K562 (cell line): ENCODE measurements at regions not wholly inside any gene's neighbourhood (a gene's known extent, or its start where the extent isn't known, plus 50 kb on each side); places are given as distances from the start of the nearest gene placed in this dataset.

Experiments used
- ATAC-seq: fragments of 200-7000 bp; cut with Tn5 transposase; 3 replicates; pipeline ENCODE4 v1.9.1; 2020; ENCODE audit warnings: moderate library complexity
- BruUV-seq: library from RNA; stranded (reverse); fragments of 400-500 nt; replicated peaks from 2 replicates; lab custom pipeline; 2021; lab: Mats Ljungman, UMichigan
- CTCF ChIA-PET: fragments of 300-600 bp; formaldehyde crosslinking; extraction: SDS; loops from one replicate; lab custom pipeline; 2021; ENCODE audit warnings: low intra/inter-chr PET ratio; lab: Yijun Ruan, JAX
- POLR2A ChIA-PET: fragments of 300-600, 350-650 bp; sonication (Branson Sonifier 250); formaldehyde crosslinking; extraction: SDS; loops from one replicate; lab custom pipeline; 2021; ENCODE audit warnings: antibody characterized with exemption, inconsistent platforms; lab: Yijun Ruan, JAX
- DNase-seq, 4 experiments: peaks; one replicate each; pipeline versions ENCODE4 v3.0.0 to v3.0.0-alpha.2; 2011 to 2018; ENCODE audit warnings: low spot score in 3 of 4, mixed read lengths in 3 of 4; ENCODE audit errors: extremely low read depth in 1 of 4
- FAIRE-seq: peaks from 2 replicates; lab custom pipeline; 2011; peaks lifted over from hg19 to GRCh38; lab: Jason Lieb, UNC
- H2AFZ ChIP-seq: 2 replicates; pipeline ENCODE4 v1.6.0; 2011; ENCODE audit warnings: low read depth, low read length, control low read depth, inconsistent platforms
- H3K27ac ChIP-seq: fragments of 200-600 bp; 3 replicates; pipeline ENCODE4 v1.8.0; 2011; ENCODE audit warnings: low read depth, mild to moderate bottlenecking, control low read depth, inconsistent platforms, low read length, moderate library complexity, mixed read lengths; ENCODE audit errors: extremely low read depth
- H3K27me3 ChIP-seq, 2 experiments: fragments of 300-600 bp in 1 of 2; 2 replicates in 1 of 2; 3 replicates in 1 of 2; pipeline versions ENCODE4 v1.6.0 to v1.8.0; 2011; ENCODE audit warnings: inconsistent platforms in 2 of 2, low read length in 2 of 2, mild to moderate bottlenecking in 1 of 2, mixed read lengths in 1 of 2, moderate library complexity in 1 of 2; ENCODE audit not compliant: control insufficient read depth in 2 of 2, insufficient read depth in 2 of 2
- H3K36me3 ChIP-seq: fragments of 300-600 bp; 3 replicates; pipeline ENCODE4 v1.8.0; 2011; ENCODE audit warnings: mild to moderate bottlenecking, low read length, inconsistent platforms; ENCODE audit not compliant: control insufficient read depth, insufficient read depth
- H3K4me1 ChIP-seq, 2 experiments: fragments of 200-600 bp in 1 of 2; replicated peaks in 1 of 2; 2 replicates in 1 of 2; 3 replicates in 1 of 2; pipeline versions ENCODE4 v1.5.1 to v1.8.0; 2011; ENCODE audit warnings: inconsistent platforms in 2 of 2, low read length in 2 of 2, mild to moderate bottlenecking in 1 of 2, mixed read lengths in 1 of 2, moderate library complexity in 1 of 2; ENCODE audit not compliant: control insufficient read depth in 2 of 2, insufficient read depth in 2 of 2
- H3K4me2 ChIP-seq: 2 replicates; pipeline ENCODE4 v1.6.1; 2011; ENCODE audit warnings: low read length, control low read depth, inconsistent platforms, mixed read lengths; ENCODE audit not compliant: insufficient read depth
- H3K4me3 ChIP-seq: fragments of 200-600 bp; sonication (generic), shearing (Covaris generic); 2 replicates; pipeline ENCODE4 v1.5.1; 2016; ENCODE audit warnings: control low read depth, inconsistent platforms
- H3K79me2 ChIP-seq: fragments of 200-600 bp; 3 replicates; pipeline ENCODE4 v1.8.0; 2011; ENCODE audit warnings: low read length, inconsistent platforms; ENCODE audit not compliant: control insufficient read depth, insufficient read depth
- H3K9ac ChIP-seq, 2 experiments: 2 replicates each; pipeline versions ENCODE4 v1.6.0 to v1.6.1; 2011; ENCODE audit warnings: low read depth in 2 of 2, low read length in 2 of 2, control low read depth in 1 of 2, inconsistent platforms in 1 of 2, mild to moderate bottlenecking in 1 of 2, mixed read lengths in 1 of 2; ENCODE audit not compliant: insufficient read depth in 1 of 2
- H3K9me1 ChIP-seq: one replicate; pipeline ENCODE4 v1.6.0; 2011; ENCODE audit warnings: inconsistent platforms, mild to moderate bottlenecking, low read length, moderate library complexity; ENCODE audit not compliant: control insufficient read depth, insufficient read depth
- H3K9me3 ChIP-seq: replicated peaks from 2 replicates; pipeline ENCODE4 v1.5.1; 2011; ENCODE audit warnings: low read depth, low read length, inconsistent platforms; ENCODE audit not compliant: control insufficient read depth, insufficient read depth
- H4K20me1 ChIP-seq: replicated peaks from 2 replicates; pipeline ENCODE4 v1.6.1; 2011; ENCODE audit warnings: low read length, inconsistent platforms, mixed read lengths; ENCODE audit not compliant: control insufficient read depth, insufficient read depth
- AFF1 ChIP-seq, 2 experiments: fragments of 450-650 bp; IDR thresholded peaks; 2 replicates each; pipeline ENCODE4 v1.6.1; 2018; ENCODE audit warnings: mild to moderate bottlenecking in 2 of 2, low read depth in 1 of 2; ENCODE audit not compliant: partially characterized antibody in 2 of 2
- ETV6 ChIP-seq, 3 experiments: fragments of 150-350 bp in 1 of 3; sonication (generic) in 1 of 3; formaldehyde crosslinking in 1 of 3; IDR thresholded peaks; 2 replicates each; pipeline versions ENCODE4 v1.6.1 to v1.8.0; 2014 to 2022; ENCODE audit warnings: borderline replicate concordance in 2 of 3, low read depth in 2 of 3, antibody characterized with exemption in 1 of 3, low read length in 1 of 3, mild to moderate bottlenecking in 1 of 3, missing genetic modification reagents in 1 of 3
- MAFG ChIP-seq: fragments of 450-650 bp; conservative IDR thresholded peaks from 2 replicates; pipeline ENCODE4 v1.6.1; 2016; ENCODE audit warnings: missing genetic modification characterization, missing compliant biosample characterization
- PCBP2 ChIP-seq: fragments of 200-400 bp; formaldehyde crosslinking; IDR thresholded peaks from 2 replicates; pipeline ENCODE4 v1.6.1; 2018; ENCODE audit warnings: low read length, low read depth, mild to moderate bottlenecking, moderate library complexity; ENCODE audit not compliant: poor library complexity, severe bottlenecking
- ZEB2 ChIP-seq: fragments of 450-650 bp; IDR thresholded peaks from 2 replicates; pipeline ENCODE4 v1.6.1; 2016
- ZFP91 ChIP-seq: sonication (generic); formaldehyde crosslinking; IDR thresholded peaks from 2 replicates; pipeline ENCODE4 v1.8.0; 2022; ENCODE audit warnings: mild to moderate bottlenecking, missing genetic modification reagents
- ZNF280B ChIP-seq: fragments of 250-450 bp; sonication (Bioruptor Pico); IDR thresholded peaks from 2 replicates; pipeline ENCODE4 v1.5.1; 2021; ENCODE audit warnings: mild to moderate bottlenecking
- in situ Hi-C: fragments of 300-500 bp; cut with MboI; formaldehyde crosslinking; loops from 4 replicates; pipeline ENCODE4 v1.15.0; 2018; ENCODE audit warnings: inconsistent platforms, mixed read lengths
- intact Hi-C: fragments of 100-400 bp; cut with micrococcal nuclease; formaldehyde crosslinking; loops from 2 replicates; pipeline ENCODE4 v1.14.2; 2022

- ATAC-seq (no peak), FAIRE-seq (no peak), DNase-seq (no peak)
- no peaks in the 10 kb centered on the region for H3K27me3 ChIP-seq
- POLR2A ChIA-PET = no interaction called here
- H3K4me1 ChIP-seq = no peaks in the 10 kb centered on the region
- H4K20me1 ChIP-seq = no peaks in the 10 kb centered on the region
- H3K4me3 ChIP-seq = no peak overlapping the region
- no peak overlapping the region for H3K9ac ChIP-seq
- no peaks in the 10 kb centered on the region for H3K9me1 ChIP-seq
- H3K36me3 ChIP-seq = no peaks in the 10 kb centered on the region
- no peaks in the 10 kb centered on the region for H3K79me2 ChIP-seq
- H3K27ac ChIP-seq = no peak overlapping the region
- no peak overlapping the region for H3K4me2 ChIP-seq
- intact Hi-C loops (no loop called here), in situ Hi-C loops (no loop called here)
- no peak overlapping the region for H2AFZ ChIP-seq
- no peaks in the 10 kb centered on the region for H3K9me3 ChIP-seq
- CTCF ChIA-PET = no interaction called here
- no peak for TF ChIP-seq ZEB2
- peak; percentile 92 for TF ChIP-seq PCBP2
- no TSS peak for BruUV-seq
Measured at GRCh38 chr3:34942256-34942655, 697.1 kb upstream of the ARPP21 start.

DNA sequence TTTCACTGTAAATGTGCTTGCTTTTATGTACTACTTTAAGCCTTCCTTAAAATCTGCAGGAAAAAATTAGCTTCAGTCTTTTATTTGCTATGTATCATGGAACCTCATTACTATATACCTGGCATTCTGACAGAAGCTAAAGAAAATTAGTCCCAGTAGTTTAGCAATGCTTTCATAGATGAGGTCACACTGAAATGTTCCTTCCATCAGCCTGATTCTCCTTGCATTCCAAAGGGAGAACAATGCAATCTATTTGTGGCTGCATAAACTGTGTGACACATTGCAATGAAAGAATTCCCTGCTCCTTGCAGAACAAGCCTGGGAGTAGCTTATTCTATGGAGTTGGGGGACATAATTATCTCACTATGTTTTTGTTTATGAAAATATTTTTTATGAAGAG is 691.5 kb upstream of the ARPP21 start:
- intact Hi-C loops (no loop called here), in situ Hi-C loops (no loop called here)
- no peak for FAIRE-seq
- no peaks in the 10 kb centered on the region for H3K27me3 ChIP-seq
- H3K36me3 ChIP-seq = no peaks in the 10 kb centered on the region
- no TSS peak for BruUV-seq
- ChIA-PET CTCF (no interaction called here), POLR2A (no interaction called here)
- no peak overlapping the region for H3K4me3 ChIP-seq
- H3K9me1 ChIP-seq = no peaks in the 10 kb centered on the region
- H3K4me1 ChIP-seq = no peaks in the 10 kb centered on the region
- no peak overlapping the region for H3K27ac ChIP-seq
- no peaks in the 10 kb centered on the region for H3K9me3 ChIP-seq
- ATAC-seq = no peak
- H3K79me2 ChIP-seq = no peaks in the 10 kb centered on the region
- no peak for DNase-seq
- TF ChIP-seq ZFP91 (CRISPR knock-in tag) = no peak
- TF ChIP-seq ETV6 (IDR thresholded peaks at IDR 0.05; ENCODE audit: borderline replicate concordance in 1 of 2, low read depth in 2 of 2, low read length in 1 of 2) = no peak
- TF ChIP-seq ETV6 (CRISPR knock-in tag; IDR thresholded peaks at IDR 0.05; ENCODE audit: borderline replicate concordance) = no peak
- no peak for TF ChIP-seq ZNF280B (CRISPR knock-in tag)
- TF ChIP-seq MAFG (tag) = no peak
- no peak for TF ChIP-seq AFF1 (IDR thresholded peaks at IDR 0.05; ENCODE audit: low read depth in 1 of 2, partially characterized antibody in 2 of 2)
- H3K9ac ChIP-seq = no peak overlapping the region
- no peak overlapping the region for H3K4me2 ChIP-seq
- H4K20me1 ChIP-seq = no peaks in the 10 kb centered on the region
- no peak overlapping the region for H2AFZ ChIP-seq
